Muscle layer of duodenum (tissue), 2 donors: ENCODE measurements at regions not wholly inside any gene's neighbourhood (a gene's known extent, or its start where the extent isn't known, plus 50 kb on each side); places are given as distances from the start of the nearest gene placed in this dataset.

Experiments
- H3K27ac ChIP-seq: one replicate; pipeline ENCODE4 v1.7.0; 2013; ENCODE audit warnings: mild to moderate bottlenecking, low read length
- H3K27me3 ChIP-seq: one replicate; pipeline ENCODE4 v1.7.0; 2013; ENCODE audit warnings: low read depth, mild to moderate bottlenecking, control low read depth, low read length
- H3K36me3 ChIP-seq, 2 donors: one replicate each; pipeline ENCODE4 v1.7.0; 2013; ENCODE audit warnings: low read length in 2 of 2, control low read depth in 1 of 2, mild to moderate bottlenecking in 1 of 2; ENCODE audit not compliant: insufficient read depth in 2 of 2, control insufficient read depth in 1 of 2
- H3K4me1 ChIP-seq, 2 donors: one replicate each; pipeline ENCODE4 v1.7.0; 2013; ENCODE audit warnings: low read length in 2 of 2, mild to moderate bottlenecking in 2 of 2, control low read depth in 1 of 2, moderate library complexity in 1 of 2; ENCODE audit not compliant: insufficient read depth in 2 of 2, control insufficient read depth in 1 of 2
- H3K4me3 ChIP-seq, 2 donors: one replicate each; pipeline ENCODE4 v1.7.0; 2013; ENCODE audit warnings: low read length in 2 of 2, low read depth in 1 of 2, mild to moderate bottlenecking in 1 of 2
- H3K9me3 ChIP-seq, 2 donors: one replicate each; pipeline ENCODE4 v1.7.0; 2013; ENCODE audit warnings: low read length in 2 of 2, control low read depth in 1 of 2, mild to moderate bottlenecking in 1 of 2; ENCODE audit not compliant: control insufficient read depth in 1 of 2
- donor health status: healthy.

- Histone ChIP-seq H3K27ac (no peak overlapping the region), H3K9me3 (no peaks in the 10 kb centered on the region), H3K27me3 (no peaks in the 10 kb centered on the region), H3K4me3 (no peak overlapping the region), H3K36me3 (no peaks in the 10 kb centered on the region), H3K4me1 (no peaks in the 10 kb centered on the region)
Observed at GRCh38 chr12:114904254-114905003, 220.5 kb upstream of the TBX3 start.

GRCh38 chr12:114903083-114903691, 219.2 kb upstream of the TBX3 start:
- H3K27ac ChIP-seq, result no peak overlapping the region
- H3K27me3 ChIP-seq, result no peaks in the 10 kb centered on the region
- no peaks in the 10 kb centered on the region for H3K36me3 ChIP-seq
- no peak overlapping the region for H3K4me3 ChIP-seq
- no peaks in the 10 kb centered on the region for H3K4me1 ChIP-seq
- H3K9me3 ChIP-seq, result no peaks in the 10 kb centered on the region

- H3K36me3 ChIP-seq, result no peaks in the 10 kb centered on the region
- no peaks in the 10 kb centered on the region for H3K9me3 ChIP-seq
- H3K27ac ChIP-seq, result no peak overlapping the region
- no peaks in the 10 kb centered on the region for H3K4me1 ChIP-seq
- H3K4me3 ChIP-seq, result no peak overlapping the region
- no peaks in the 10 kb centered on the region for H3K27me3 ChIP-seq
Observed at GRCh38 chr12:114902665-114903064, 218.7 kb upstream of the TBX3 start.

GRCh38 chr12:114901316-114901715, 217.3 kb upstream of the TBX3 start:
- no peaks in the 10 kb centered on the region for H3K36me3 ChIP-seq
- H3K4me3 ChIP-seq, result no peak overlapping the region
- H3K27me3 ChIP-seq, result no peaks in the 10 kb centered on the region
- H3K4me1 ChIP-seq, result no peaks in the 10 kb centered on the region
- H3K9me3 ChIP-seq, result no peaks in the 10 kb centered on the region
- H3K27ac ChIP-seq, result no peak overlapping the region

GRCh38 chr12:114898159-114898558, 214.2 kb upstream of the TBX3 start:
- Histone ChIP-seq H3K9me3 (no peaks in the 10 kb centered on the region), H3K36me3 (no peaks in the 10 kb centered on the region), H3K4me3 (no peak overlapping the region), H3K4me1 (no peaks in the 10 kb centered on the region), H3K27ac (no peak overlapping the region), H3K27me3 (no peaks in the 10 kb centered on the region)

GRCh38 chr12:114895827-114896226, 211.9 kb upstream of the TBX3 start:
- H3K27me3 ChIP-seq, result no peaks in the 10 kb centered on the region
- no peaks in the 10 kb centered on the region for H3K4me1 ChIP-seq
- no peak overlapping the region for H3K4me3 ChIP-seq
- H3K9me3 ChIP-seq, result no peaks in the 10 kb centered on the region
- H3K36me3 ChIP-seq, result no peaks in the 10 kb centered on the region
- no peak overlapping the region for H3K27ac ChIP-seq

GRCh38 chr12:114895081-114895480, 211.1 kb upstream of the TBX3 start:
- no peak overlapping the region for H3K4me3 ChIP-seq
- H3K4me1 ChIP-seq, result no peaks in the 10 kb centered on the region
- no peak overlapping the region for H3K27ac ChIP-seq
- no peaks in the 10 kb centered on the region for H3K27me3 ChIP-seq
- no peaks in the 10 kb centered on the region for H3K9me3 ChIP-seq
- no peaks in the 10 kb centered on the region for H3K36me3 ChIP-seq

- Histone ChIP-seq H3K4me1 (no peaks in the 10 kb centered on the region), H3K9me3 (no peaks in the 10 kb centered on the region), H3K27me3 (no peaks in the 10 kb centered on the region), H3K4me3 (no peak overlapping the region), H3K36me3 (no peaks in the 10 kb centered on the region), H3K27ac (no peak overlapping the region)
Observed at GRCh38 chr12:114894076-114894475, 210.1 kb upstream of the TBX3 start.

GRCh38 chr12:114888928-114889584, 205.1 kb upstream of the TBX3 start:
- Histone ChIP-seq H3K9me3 (no peaks in the 10 kb centered on the region), H3K27me3 (no peaks in the 10 kb centered on the region), H3K4me1 (no peaks in the 10 kb centered on the region), H3K36me3 (no peaks in the 10 kb centered on the region), H3K27ac (no peak overlapping the region), H3K4me3 (no peak overlapping the region)

GRCh38 chr12:114888448-114888847, 204.5 kb upstream of the TBX3 start:
- Histone ChIP-seq H3K27me3 (no peaks in the 10 kb centered on the region), H3K27ac (no peak overlapping the region), H3K36me3 (no peaks in the 10 kb centered on the region), H3K4me1 (no peaks in the 10 kb centered on the region), H3K9me3 (no peaks in the 10 kb centered on the region), H3K4me3 (no peak overlapping the region)

- Histone ChIP-seq H3K36me3 (no peaks in the 10 kb centered on the region), H3K9me3 (no peaks in the 10 kb centered on the region), H3K27ac (no peak overlapping the region), H3K4me1 (no peaks in the 10 kb centered on the region), H3K4me3 (no peak overlapping the region), H3K27me3 (no peaks in the 10 kb centered on the region)
Observed at GRCh38 chr12:114885501-114885900, 201.5 kb upstream of the TBX3 start.
